Memory B cell (primary cell): ENCODE measurements at regions not wholly inside any gene's neighbourhood (a gene's known extent, or its start where the extent isn't known, plus 50 kb on each side); places are given as distances from the start of the nearest gene placed in this dataset.
"Not testable (repeated sequence)": the region's sequence is repeated elsewhere in the genome, so short reads cannot be mapped to it uniquely, and the experiment has no call there.

Experiments
- ATAC-seq: fragments of 150-1000 bp; cut with Tn5 transposase; 2 replicates; pipeline ENCODE4 v1.10.0; 2021; ENCODE audit warnings: low read depth, mild to moderate bottlenecking, moderate library complexity
- DNase-seq, 2 donors: peaks; one replicate each; pipeline ENCODE4 v3.0.0; 2022; ENCODE audit warnings: low spot score in 2 of 2
- H3K27ac Mint-ChIP-seq: one replicate; pipeline ENCODE4 v1.8.0; 2022; ENCODE audit warnings: mild to moderate bottlenecking, moderate library complexity, mixed read lengths
- H3K27me3 Mint-ChIP-seq: one replicate; pipeline ENCODE4 v1.8.0; 2022; ENCODE audit warnings: mixed read lengths
- H3K36me3 Mint-ChIP-seq: one replicate; pipeline ENCODE4 v1.8.0; 2022; ENCODE audit warnings: mild to moderate bottlenecking, mixed read lengths
- H3K4me1 Mint-ChIP-seq: one replicate; pipeline ENCODE4 v1.8.0; 2022; ENCODE audit warnings: mixed read lengths
- H3K4me3 Mint-ChIP-seq: one replicate; pipeline ENCODE4 v1.8.0; 2022; ENCODE audit warnings: mild to moderate bottlenecking, moderate library complexity, mixed read lengths
- H3K9me3 Mint-ChIP-seq: one replicate; pipeline ENCODE4 v1.8.0; 2022; ENCODE audit warnings: mixed read lengths

DNA sequence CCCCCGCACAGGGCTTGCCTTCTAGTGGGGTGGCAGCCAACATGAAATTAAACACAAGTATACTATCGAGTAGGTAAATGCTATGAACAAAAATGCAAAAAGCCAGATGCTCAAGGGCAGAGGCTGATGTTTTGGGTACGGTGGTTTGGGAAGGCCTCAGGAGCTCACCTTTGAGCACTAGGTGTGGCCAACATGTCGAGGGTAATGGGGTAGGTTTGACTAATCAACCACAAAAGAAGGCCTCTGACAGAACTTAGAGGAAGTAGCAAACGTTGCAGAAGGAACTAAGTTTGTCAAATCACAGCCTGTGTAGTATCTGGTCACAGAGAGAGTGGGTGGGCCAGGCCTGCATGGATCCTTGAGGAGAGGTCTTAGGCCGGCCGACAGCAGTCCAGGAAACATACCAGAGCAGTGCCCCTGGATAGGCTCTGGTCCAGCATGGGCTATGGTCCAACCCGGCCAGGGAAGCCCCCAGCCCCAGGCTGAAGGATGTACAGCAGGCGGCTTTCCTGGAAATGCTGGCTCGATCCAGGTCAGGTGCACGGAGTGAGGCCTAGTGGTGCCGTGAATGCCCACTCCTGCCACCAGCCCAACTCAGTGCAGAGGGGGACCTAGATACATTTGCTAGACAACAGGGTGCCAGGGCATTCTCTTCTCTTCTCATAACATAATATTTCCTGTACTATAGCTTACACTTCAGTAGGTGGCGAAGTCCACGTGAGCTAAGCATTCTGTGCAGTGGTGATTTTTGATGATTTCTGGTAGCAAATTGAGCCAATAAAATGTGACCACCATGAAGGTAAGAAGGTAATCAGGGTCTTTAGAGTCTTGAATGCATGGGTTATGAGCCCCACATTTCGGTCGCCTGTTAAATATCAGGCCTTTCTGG is 56.3 kb upstream of the CD93 start:
- H3K27ac Mint-ChIP-seq: no peak overlapping the region
- H3K36me3 Mint-ChIP-seq: no peaks in the 10 kb centered on the region
- ATAC-seq: no peak
- DNase-seq: no peak
- H3K27me3 Mint-ChIP-seq: peaks cover 8% of the 10 kb centered on the region
- H3K4me1 Mint-ChIP-seq: no peaks in the 10 kb centered on the region
- H3K4me3 Mint-ChIP-seq: no peak overlapping the region
- H3K9me3 Mint-ChIP-seq: no peaks in the 10 kb centered on the region

DNA sequence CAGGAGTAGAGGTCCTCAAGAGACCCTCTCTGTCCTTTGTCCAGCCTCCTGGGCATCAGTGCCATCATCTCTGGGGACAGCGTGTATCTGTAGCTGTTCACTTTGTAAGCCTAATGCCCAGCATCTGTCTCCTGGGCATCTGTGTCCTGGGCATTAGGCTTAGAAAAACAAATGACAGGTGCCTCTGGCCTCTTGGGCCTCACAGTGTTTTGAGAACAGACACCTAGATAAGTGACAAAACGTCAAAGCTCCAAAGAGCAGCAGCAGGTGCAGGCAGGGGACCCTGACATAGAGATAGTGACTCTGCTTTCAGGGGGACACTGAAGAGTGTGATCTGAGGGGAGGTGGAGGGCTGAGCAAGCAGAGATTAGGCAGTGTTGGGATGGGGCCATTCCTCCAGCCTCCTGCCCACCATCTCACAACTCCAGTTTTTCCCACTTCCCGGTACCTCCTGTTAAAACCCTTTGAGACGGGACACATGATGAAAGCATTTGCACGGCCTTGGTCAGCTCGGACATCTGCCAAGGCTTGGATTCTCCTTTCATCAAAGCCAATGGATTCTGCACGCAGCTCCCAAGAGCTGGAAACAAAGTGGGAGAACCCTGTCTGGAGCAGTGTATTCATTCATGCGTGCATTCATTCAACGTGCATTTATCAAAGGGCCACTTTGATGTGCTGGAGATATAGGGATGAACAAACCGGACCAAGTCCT is 55.5 kb upstream of the CD93 start:
- ATAC-seq (no peak), DNase-seq (no peak)
- H3K4me3 Mint-ChIP-seq: no peak overlapping the region
- no peaks in the 10 kb centered on the region for H3K9me3 Mint-ChIP-seq
- H3K4me1 Mint-ChIP-seq: no peaks in the 10 kb centered on the region
- H3K27ac Mint-ChIP-seq: no peak overlapping the region
- no peaks in the 10 kb centered on the region for H3K36me3 Mint-ChIP-seq
- H3K27me3 Mint-ChIP-seq: peaks cover 8% of the 10 kb centered on the region

DNA sequence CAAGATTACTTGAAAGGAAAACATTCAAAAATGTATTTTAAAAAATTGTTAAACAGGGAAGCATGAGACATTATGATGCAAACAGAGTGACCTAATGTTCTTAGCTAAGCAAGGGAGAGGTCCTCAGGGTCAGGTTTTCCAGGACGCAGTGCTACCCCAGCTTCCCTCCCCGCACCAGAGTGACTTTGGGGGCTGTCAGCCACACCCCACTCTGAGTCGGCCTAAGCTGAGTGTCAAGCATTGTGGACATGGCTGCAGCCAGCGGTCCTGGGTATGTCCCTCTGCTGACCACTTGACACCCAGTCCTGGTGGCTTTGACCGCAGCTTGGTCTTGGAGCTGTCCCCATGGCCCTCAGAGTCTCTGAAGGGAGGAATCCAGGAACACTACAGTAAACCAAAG is 54.9 kb upstream of the CD93 start:
- no peaks in the 10 kb centered on the region for H3K4me1 Mint-ChIP-seq

DNA sequence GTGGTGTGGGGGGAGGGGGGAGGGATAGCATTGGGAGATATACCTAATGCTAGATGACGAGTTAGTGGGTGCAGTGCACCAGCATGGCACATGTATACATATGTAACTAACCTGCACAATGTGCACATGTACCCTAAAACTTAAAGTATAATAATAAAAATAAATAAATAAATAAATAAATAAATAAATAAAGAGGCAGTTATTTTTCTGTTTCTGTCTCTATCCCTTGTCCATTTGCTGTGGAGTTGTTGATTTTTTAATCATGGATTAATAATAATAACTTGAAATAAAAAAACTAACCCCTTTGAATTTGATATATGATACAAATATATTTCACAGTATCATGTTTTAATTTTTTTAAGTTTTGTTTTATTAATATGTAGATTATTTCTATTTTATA is 53.9 kb upstream of the CD93 start:
- ATAC-seq, H3K4me3 Mint-ChIP-seq, DNase-seq, H3K4me1 Mint-ChIP-seq, H3K36me3 Mint-ChIP-seq, H3K27me3 Mint-ChIP-seq, H3K27ac Mint-ChIP-seq, H3K9me3 Mint-ChIP-seq: not testable (repeated sequence)

More for the DNA sequence above, 54.9 kb upstream of the CD93 start:
- no peak for DNase-seq
- no peak overlapping the region for H3K4me3 Mint-ChIP-seq
- peaks cover 8% of the 10 kb centered on the region for H3K27me3 Mint-ChIP-seq
- ATAC-seq: no peak
- H3K36me3 Mint-ChIP-seq: no peaks in the 10 kb centered on the region
- H3K9me3 Mint-ChIP-seq: no peaks in the 10 kb centered on the region
- H3K27ac Mint-ChIP-seq: no peak overlapping the region

DNA sequence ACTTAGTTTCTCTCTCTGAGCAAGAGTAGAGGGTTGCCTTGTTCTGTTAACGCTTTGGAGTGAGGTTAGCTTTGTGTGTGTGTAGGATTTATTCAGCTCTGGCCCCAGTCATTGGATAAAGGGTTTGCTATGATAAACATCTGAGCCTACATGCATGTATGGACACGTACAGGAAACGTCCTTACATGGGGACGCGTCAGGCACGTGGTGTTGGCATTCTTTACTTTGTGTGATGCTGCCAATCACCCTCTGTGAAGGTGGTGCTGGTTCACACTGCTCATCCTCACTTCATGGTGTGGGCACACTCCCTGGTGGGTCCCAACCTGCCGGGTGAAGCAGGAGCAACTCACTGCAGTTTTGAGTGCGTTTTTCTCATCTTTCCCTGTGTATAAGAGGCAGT is 53.4 kb upstream of the CD93 start:
- H3K9me3 Mint-ChIP-seq: no peaks in the 10 kb centered on the region
- no peak overlapping the region for H3K27ac Mint-ChIP-seq
- H3K4me1 Mint-ChIP-seq: no peaks in the 10 kb centered on the region
- H3K36me3 Mint-ChIP-seq: no peaks in the 10 kb centered on the region
- H3K4me3 Mint-ChIP-seq: no peak overlapping the region
- peaks cover 3% of the 10 kb centered on the region for H3K27me3 Mint-ChIP-seq
- no peak for DNase-seq
- no peak for ATAC-seq

DNA sequence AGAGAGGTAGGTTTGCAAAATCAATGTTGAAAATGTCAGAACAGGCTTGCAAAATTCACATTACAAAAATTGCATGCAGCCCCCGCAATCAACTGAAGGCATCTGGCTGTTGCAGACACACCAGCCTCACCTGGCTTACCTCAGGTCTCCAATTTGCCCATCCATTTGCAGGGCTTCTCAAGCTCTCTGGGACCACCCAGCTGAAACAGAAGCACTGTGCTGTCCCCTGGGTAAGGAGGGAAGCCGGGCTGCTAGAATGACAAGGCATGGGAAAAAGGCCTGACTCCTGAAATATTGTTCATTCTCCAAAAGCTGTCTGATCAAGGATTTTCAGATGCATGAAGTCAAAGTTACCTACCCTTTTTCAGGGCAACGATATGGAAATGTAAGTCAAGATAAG is 52.6 kb upstream of the CD93 start:
- Mint-ChIP-seq H3K27me3 (peaks cover 3% of the 10 kb centered on the region), H3K36me3 (no peaks in the 10 kb centered on the region), H3K9me3 (no peaks in the 10 kb centered on the region), H3K27ac (no peak overlapping the region), H3K4me1 (no peaks in the 10 kb centered on the region), H3K4me3 (no peak overlapping the region)
- DNase-seq (no peak), ATAC-seq (no peak)

DNA sequence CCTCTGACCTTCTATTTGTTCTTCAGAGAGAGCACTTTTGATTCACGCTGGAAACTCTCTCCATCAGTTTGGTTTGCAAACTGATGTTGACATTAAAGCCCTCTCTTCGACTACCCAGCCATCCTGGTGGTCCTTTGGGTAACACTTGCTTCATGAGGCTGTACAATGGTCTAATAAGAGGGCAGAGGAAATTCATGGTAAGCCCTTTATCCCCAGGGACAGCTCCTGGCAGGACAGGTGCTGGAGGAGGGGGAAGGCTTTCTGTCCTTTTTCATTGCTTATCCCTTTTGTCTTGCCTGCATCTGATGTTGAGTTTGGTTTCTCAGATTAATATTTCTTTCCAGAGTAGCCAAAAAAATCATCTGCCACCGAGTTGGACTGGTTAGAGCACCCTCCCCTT is 52.1 kb upstream of the CD93 start:
- Mint-ChIP-seq H3K4me3 (no peak overlapping the region), H3K9me3 (no peaks in the 10 kb centered on the region), H3K27ac (no peak overlapping the region), H3K4me1 (no peaks in the 10 kb centered on the region), H3K36me3 (no peaks in the 10 kb centered on the region), H3K27me3 (peaks cover 3% of the 10 kb centered on the region)
- ATAC-seq: no peak
- DNase-seq: no peak

DNA sequence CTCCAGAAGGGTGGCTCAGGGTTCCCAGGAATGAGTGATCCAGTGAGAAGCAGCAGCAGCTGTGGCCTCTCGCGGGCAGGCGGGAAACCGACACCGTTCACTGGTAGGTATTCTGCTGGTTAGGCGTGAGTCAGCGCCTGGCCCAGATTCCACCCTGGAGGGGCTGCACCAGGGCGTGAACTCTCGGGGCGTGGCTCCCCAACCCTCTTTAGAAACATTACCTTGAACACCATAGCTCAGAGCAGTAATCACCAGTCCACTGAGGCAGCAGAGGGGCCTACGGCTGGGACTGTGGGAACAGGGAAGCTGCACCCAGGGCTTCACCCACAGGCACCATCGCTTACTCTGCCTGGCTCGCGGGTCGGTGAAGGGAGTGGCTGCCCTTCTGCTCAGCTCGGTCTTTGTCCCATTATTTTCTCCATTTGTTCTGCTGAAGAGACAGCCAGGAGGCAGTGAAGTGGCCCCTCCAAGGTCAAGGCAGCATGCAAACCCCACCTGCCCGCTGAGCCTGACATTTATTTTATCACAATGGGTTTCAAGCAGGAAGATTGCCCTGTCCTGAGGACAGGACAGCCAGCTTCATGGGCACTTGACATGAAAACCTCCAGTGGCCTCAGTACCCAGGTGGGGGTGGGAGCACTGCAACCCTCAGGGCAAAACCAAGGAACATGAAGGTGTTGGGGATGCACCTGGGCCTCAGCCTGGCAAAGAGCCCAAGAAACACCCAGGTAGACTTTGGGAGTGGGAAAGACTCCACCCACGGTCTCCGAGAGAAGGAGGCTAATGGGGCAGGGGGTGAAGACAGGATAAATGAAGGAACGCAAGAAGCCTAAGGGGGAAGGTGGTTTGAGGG is 51.0 kb upstream of the CD93 start:
- Mint-ChIP-seq H3K4me3 (no peak overlapping the region), H3K36me3 (no peaks in the 10 kb centered on the region), H3K4me1 (no peaks in the 10 kb centered on the region), H3K27me3 (peaks cover 3% of the 10 kb centered on the region), H3K27ac (no peak overlapping the region), H3K9me3 (no peaks in the 10 kb centered on the region)
- ATAC-seq (no peak), DNase-seq (no peak)

DNA sequence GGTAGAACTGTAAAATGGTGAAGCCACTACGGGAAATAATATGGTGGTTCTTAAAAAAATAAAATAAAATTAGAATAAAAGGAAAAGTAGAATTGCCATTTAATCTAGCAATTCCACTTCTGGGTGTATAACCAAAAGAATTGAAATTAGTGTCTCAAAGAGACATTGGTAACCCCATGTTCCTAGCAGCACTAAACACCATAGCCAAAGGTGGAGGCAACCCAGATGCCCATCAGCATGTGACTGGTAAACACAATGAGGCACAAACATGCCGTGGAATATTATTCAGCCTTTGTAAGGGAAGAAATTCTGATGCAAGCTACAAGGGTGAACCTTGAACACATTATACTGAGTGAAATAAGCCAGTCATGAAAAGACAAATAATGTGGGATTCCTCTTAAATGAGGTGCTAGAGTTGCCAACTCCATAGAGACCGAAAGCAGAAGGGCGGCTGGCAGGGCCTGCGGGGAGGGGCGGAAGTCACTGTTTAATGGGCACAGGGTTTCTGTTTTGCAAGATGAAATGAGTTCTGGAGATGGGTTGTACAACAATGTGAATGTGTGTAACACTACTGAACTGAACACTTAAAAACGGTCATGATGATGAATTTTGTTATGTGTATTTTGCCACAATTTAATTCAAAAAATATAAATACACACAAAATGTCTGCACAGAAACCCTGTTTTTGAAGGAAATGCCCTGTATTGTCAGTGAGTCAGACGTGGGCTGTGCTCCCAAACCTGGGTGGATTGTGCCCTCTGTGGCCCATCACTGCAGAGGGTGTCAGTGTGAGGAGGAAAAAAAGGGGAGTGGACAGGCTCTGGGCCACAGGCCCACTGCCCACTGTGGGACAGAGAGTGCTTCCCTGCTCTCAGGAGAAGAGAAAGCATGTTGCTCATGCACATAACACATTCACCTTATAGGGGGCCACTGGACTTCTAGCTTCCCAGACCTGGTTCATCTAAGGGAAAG is 49.6 kb upstream of the CD93 start:
- Mint-ChIP-seq H3K27ac (no peak overlapping the region), H3K9me3 (no peaks in the 10 kb centered on the region), H3K27me3 (no peaks in the 10 kb centered on the region), H3K4me1 (no peaks in the 10 kb centered on the region), H3K36me3 (no peaks in the 10 kb centered on the region), H3K4me3 (no peak overlapping the region)
- no peak for ATAC-seq
- no peak for DNase-seq
